ENCODE measurements at regions not wholly inside any gene's neighbourhood (a gene's known extent, or its start where the extent isn't known, plus 50 kb on each side); places are given as distances from the start of the nearest gene placed in this dataset.

GRCh38 chr9:746661-747434, 94.6 kb upstream of the DMRT1 start:
- H2AFZ ChIP-seq (ENCODE audit: control insufficient read depth, low read depth, low read length) = no peak overlapping the region
- intact Hi-C loops (cut with micrococcal nuclease; ENCODE audit: unreplicated experiment) = no loop called here
- H3K36me3 ChIP-seq (ENCODE audit: control insufficient read depth in 2 of 2, insufficient read depth in 2 of 2, low read length in 1 of 2) = no peaks in the 10 kb centered on the region
- H3K4me2 ChIP-seq (ENCODE audit: control insufficient read depth, insufficient read depth) = no peak overlapping the region
- TF ChIP-seq SIX5 (IDR thresholded peaks at IDR 0.05; ENCODE audit: low read depth, low read length, severe bottlenecking) (no peak), MAX (IDR thresholded peaks at IDR 0.05; ENCODE audit: low read depth, low read length) (no peak), NR2F1 (conservative IDR thresholded peaks at IDR 0.05) (no peak), JUNB (IDR thresholded peaks at IDR 0.05) (no peak), ZNF622 (IDR thresholded peaks at IDR 0.05) (no peak), NFYA (IDR thresholded peaks at IDR 0.05; ENCODE audit: borderline replicate concordance, low read depth, low read length) (no peak), PML (IDR thresholded peaks at IDR 0.05; ENCODE audit: low read length) (no peak), EZH2 (IDR thresholded peaks at IDR 0.05; ENCODE audit: borderline replicate concordance, control insufficient read depth, low read depth, low read length) (no peak)
- TF ChIP-seq, protein P1, sequence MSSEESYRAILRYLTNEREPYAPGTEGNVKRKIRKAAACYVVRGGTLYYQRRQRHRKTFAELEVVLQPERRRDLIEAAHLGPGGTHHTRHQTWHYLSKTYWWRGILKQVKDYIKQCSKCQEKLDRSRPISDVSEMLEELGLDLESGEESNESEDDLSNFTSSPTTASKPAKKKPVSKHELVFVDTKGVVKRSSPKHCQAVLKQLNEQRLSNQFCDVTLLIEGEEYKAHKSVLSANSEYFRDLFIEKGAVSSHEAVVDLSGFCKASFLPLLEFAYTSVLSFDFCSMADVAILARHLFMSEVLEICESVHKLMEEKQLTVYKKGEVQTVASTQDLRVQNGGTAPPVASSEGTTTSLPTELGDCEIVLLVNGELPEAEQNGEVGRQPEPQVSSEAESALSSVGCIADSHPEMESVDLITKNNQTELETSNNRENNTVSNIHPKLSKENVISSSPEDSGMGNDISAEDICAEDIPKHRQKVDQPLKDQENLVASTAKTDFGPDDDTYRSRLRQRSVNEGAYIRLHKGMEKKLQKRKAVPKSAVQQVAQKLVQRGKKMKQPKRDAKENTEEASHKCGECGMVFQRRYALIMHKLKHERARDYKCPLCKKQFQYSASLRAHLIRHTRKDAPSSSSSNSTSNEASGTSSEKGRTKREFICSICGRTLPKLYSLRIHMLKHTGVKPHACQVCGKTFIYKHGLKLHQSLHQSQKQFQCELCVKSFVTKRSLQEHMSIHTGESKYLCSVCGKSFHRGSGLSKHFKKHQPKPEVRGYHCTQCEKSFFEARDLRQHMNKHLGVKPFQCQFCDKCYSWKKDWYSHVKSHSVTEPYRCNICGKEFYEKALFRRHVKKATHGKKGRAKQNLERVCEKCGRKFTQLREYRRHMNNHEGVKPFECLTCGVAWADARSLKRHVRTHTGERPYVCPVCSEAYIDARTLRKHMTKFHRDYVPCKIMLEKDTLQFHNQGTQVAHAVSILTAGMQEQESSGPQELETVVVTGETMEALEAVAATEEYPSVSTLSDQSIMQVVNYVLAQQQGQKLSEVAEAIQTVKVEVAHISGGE (CRISPR knock-in tag; IDR thresholded peaks at IDR 0.05) = no peak
- TF ChIP-seq, protein P2, sequence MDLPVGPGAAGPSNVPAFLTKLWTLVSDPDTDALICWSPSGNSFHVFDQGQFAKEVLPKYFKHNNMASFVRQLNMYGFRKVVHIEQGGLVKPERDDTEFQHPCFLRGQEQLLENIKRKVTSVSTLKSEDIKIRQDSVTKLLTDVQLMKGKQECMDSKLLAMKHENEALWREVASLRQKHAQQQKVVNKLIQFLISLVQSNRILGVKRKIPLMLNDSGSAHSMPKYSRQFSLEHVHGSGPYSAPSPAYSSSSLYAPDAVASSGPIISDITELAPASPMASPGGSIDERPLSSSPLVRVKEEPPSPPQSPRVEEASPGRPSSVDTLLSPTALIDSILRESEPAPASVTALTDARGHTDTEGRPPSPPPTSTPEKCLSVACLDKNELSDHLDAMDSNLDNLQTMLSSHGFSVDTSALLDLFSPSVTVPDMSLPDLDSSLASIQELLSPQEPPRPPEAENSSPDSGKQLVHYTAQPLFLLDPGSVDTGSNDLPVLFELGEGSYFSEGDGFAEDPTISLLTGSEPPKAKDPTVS (IDR thresholded peaks at IDR 0.05; ENCODE audit: low read depth, low read length) = no peak
- SMC1A ChIA-PET (ENCODE audit: uncharacterized antibody, unreplicated experiment) = no interaction called here
- no TSS peak for BruUV-seq (replicated peaks)
- H3K79me2 ChIP-seq (ENCODE audit: control insufficient read depth, insufficient read depth, low read length) = no peaks in the 10 kb centered on the region
- FAIRE-seq = no peak
- DNase-seq (ENCODE audit: low read depth, low spot score) = no peak
- ATAC-seq = no peak
- no peak overlapping the region for H3K4me3 ChIP-seq
- in situ Hi-C loops (cut with MboI) = no loop called here
- no peaks in the 10 kb centered on the region for H4K20me1 ChIP-seq (ENCODE audit: control insufficient read depth, insufficient read depth)
- CTCF ChIA-PET = interaction anchor here (0.7 kb wide), 1 partner anchor 197 kb away, joined by 3 read pairs; no protein-coding TSS in a partner anchor
- no peak overlapping the region for H3K27ac ChIP-seq (ENCODE audit: control insufficient read depth, insufficient read depth)
- RAD21 ChIA-PET (ENCODE audit: unreplicated experiment) = no interaction called here
- H3K27me3 ChIP-seq (replicated peaks in 1 of 2; ENCODE audit: control insufficient read depth in 2 of 2, insufficient read depth in 2 of 2, low read length in 1 of 2) = peaks cover 0 to 9% of the 10 kb centered on the region in 2 experiments; a peak in 3 of 4 replicates
- H3K4me1 ChIP-seq (ENCODE audit: control insufficient read depth, insufficient read depth, low read length) = no peaks in the 10 kb centered on the region
- no peaks in the 10 kb centered on the region for H3K9me3 ChIP-seq (replicated peaks; ENCODE audit: control insufficient read depth, insufficient read depth, low read length)
- H3K9ac ChIP-seq (ENCODE audit: control insufficient read depth, insufficient read depth, low read length) = no peak overlapping the region
- POLR2A ChIA-PET = no interaction called here
- 23% methylated on average over 7 of the region's 7 CpGs for WGBS (ENCODE audit: insufficient coverage, insufficient replicate concordance, low lambda C conversion rate, missing lambda C conversion rate)

All from GM12878 (cell line).